Daoy (cell line): ENCODE measurements at regions not wholly inside any gene's neighbourhood (a gene's known extent, or its start where the extent isn't known, plus 50 kb on each side); places are given as distances from the start of the nearest gene placed in this dataset.

Experiments used
- DNase-seq: peaks from one replicate; pipeline ENCODE4 v3.0.0-alpha.2; 2015; ENCODE audit warnings: low read depth

GRCh38 chr6:87936065-87936464, 111.6 kb upstream of the SPACA1 start:
- no peak for DNase-seq

- no peak for DNase-seq
These were observed 112.4 kb upstream of the SPACA1 start for GRCh38 chr6:87935196-87935595.

- no peak for DNase-seq
These were observed 115.3 kb upstream of the SPACA1 start for GRCh38 chr6:87932361-87932760.

GRCh38 chr6:87929843-87930288, 117.8 kb upstream of the SPACA1 start:
- peak; percentile 85 for DNase-seq

- no peak for DNase-seq
These were observed 121.0 kb upstream of the SPACA1 start for GRCh38 chr6:87926687-87927086.

GRCh38 chr6:87926072-87926471, 121.6 kb upstream of the SPACA1 start:
- no peak for DNase-seq

- DNase-seq, result no peak
These were observed 122.1 kb upstream of the SPACA1 start for GRCh38 chr6:87925373-87926060.

- DNase-seq, result no peak
These were observed 124.1 kb upstream of the SPACA1 start for GRCh38 chr6:87923389-87924050.

- no peak for DNase-seq
These were observed 124.7 kb upstream of the SPACA1 start for GRCh38 chr6:87922947-87923330.

GRCh38 chr6:87922196-87922946, 125.3 kb upstream of the SPACA1 start:
- DNase-seq, result no peak

- DNase-seq, result no peak
These were observed 126.6 kb upstream of the SPACA1 start for GRCh38 chr6:87921034-87921433.

- DNase-seq, result no peak
These were observed 127.4 kb upstream of the SPACA1 start for GRCh38 chr6:87920245-87920644.

GRCh38 chr6:87919416-87919815, 128.2 kb upstream of the SPACA1 start:
- no peak for DNase-seq

GRCh38 chr6:87919001-87919400, 128.6 kb upstream of the SPACA1 start:
- DNase-seq, result no peak

- DNase-seq, result no peak
These were observed 129.1 kb upstream of the SPACA1 start for GRCh38 chr6:87918461-87918941.

GRCh38 chr6:87917886-87918285, 129.8 kb upstream of the SPACA1 start:
- DNase-seq, result no peak

- no peak for DNase-seq
These were observed 131.2 kb upstream of the SPACA1 start for GRCh38 chr6:87916446-87916845.

- no peak for DNase-seq
These were observed 132.8 kb upstream of the SPACA1 start for GRCh38 chr6:87914637-87915395.

- no peak for DNase-seq
These were observed 133.7 kb upstream of the SPACA1 start for GRCh38 chr6:87913974-87914373.

GRCh38 chr6:87912102-87912501, 135.5 kb upstream of the SPACA1 start:
- no peak for DNase-seq

GRCh38 chr6:87909849-87910248, 137.8 kb upstream of the SPACA1 start:
- DNase-seq, result peak; percentile 94
